Ecto neural progenitor cell (in vitro differentiated cells): ENCODE measurements at regions not wholly inside any gene's neighbourhood (a gene's known extent, or its start where the extent isn't known, plus 50 kb on each side); places are given as distances from the start of the nearest gene placed in this dataset.

Source experiments
- DNase-seq: peaks from one replicate; pipeline ENCODE4 v3.0.0-alpha.2; 2018; ENCODE audit warnings: low spot score

GRCh38 chr2:64402876-64403275 is 51.1 kb upstream of the LGALSL start:
- peak; percentile 29 for DNase-seq

- DNase-seq: peak; percentile 45
These were observed 50.5 kb upstream of the LGALSL start for GRCh38 chr2:64403426-64403825.

GRCh38 chr2:64404002-64404731 is 49.8 kb upstream of the LGALSL start:
- peak; percentile 91 for DNase-seq
